CD4-positive, alpha-beta T cell (primary cell): ENCODE measurements at regions not wholly inside any gene's neighbourhood (a gene's known extent, or its start where the extent isn't known, plus 50 kb on each side); places are given as distances from the start of the nearest gene placed in this dataset.

ENCODE experiments used
- ATAC-seq: fragments of 200-7000 bp; cut with Tn5 transposase; one replicate; pipeline ENCODE4 v1.10.0; 2022; ENCODE audit warnings: mild to moderate bottlenecking; ENCODE audit not compliant: poor library complexity
- CTCF ChIA-PET: fragments of 350-600 bp; sonication (Branson Sonifier 250); formaldehyde crosslinking; loops from one replicate; lab custom pipeline; 2021; ENCODE audit warnings: antibody characterized with exemption, inconsistent platforms; lab: Charles Lee
- POLR2A ChIA-PET: fragments of 350-600 bp; sonication (Branson Sonifier 250); formaldehyde crosslinking; loops from one replicate; lab custom pipeline; 2021; ENCODE audit warnings: antibody characterized with exemption, inconsistent platforms; lab: Charles Lee
- DNase-seq, 14 experiments: peaks; one replicate each; pipeline ENCODE4 v3.0.0-alpha.2; 2013 to 2020; ENCODE audit warnings: mixed read lengths in 2 of 14
- H3K27ac ChIP-seq, 2 donors: one replicate each; pipeline versions ENCODE4 v1.5.1 to v1.7.0; 2013; ENCODE audit warnings: low read length in 2 of 2, low read depth in 1 of 2, mild to moderate bottlenecking in 1 of 2
- H3K27me3 ChIP-seq, 2 experiments: 1 replicate in 1 of 2; 2 replicates in 1 of 2; pipeline versions ENCODE4 v1.6.1 to v1.7.0; 2013; ENCODE audit warnings: low read length in 2 of 2, control low read depth in 1 of 2, mild to moderate bottlenecking in 1 of 2, moderate library complexity in 1 of 2; ENCODE audit not compliant: insufficient read depth in 2 of 2, control insufficient read depth in 1 of 2
- H3K36me3 ChIP-seq: one replicate; pipeline ENCODE4 v1.6.1; 2013; ENCODE audit warnings: low read length, control low read depth; ENCODE audit not compliant: insufficient read depth
- H3K4me1 ChIP-seq: one replicate; pipeline ENCODE4 v1.6.1; 2013; ENCODE audit warnings: low read length, control low read depth; ENCODE audit not compliant: insufficient read depth
- H3K4me3 ChIP-seq: one replicate; pipeline ENCODE4 v1.5.1; 2013; ENCODE audit warnings: mild to moderate bottlenecking, low read length, moderate library complexity
- H3K9me3 ChIP-seq, 2 experiments: 1 replicate in 1 of 2; 2 replicates in 1 of 2; pipeline versions ENCODE4 v1.6.1 to v1.7.0; 2013; ENCODE audit warnings: low read length in 2 of 2, mild to moderate bottlenecking in 2 of 2, control low read depth in 1 of 2, moderate library complexity in 1 of 2; ENCODE audit not compliant: control insufficient read depth in 1 of 2, insufficient read depth in 1 of 2
- H3K27ac Mint-ChIP-seq: one replicate; pipeline ENCODE4 v1.8.0; 2020; ENCODE audit warnings: mixed read lengths
- H3K27me3 Mint-ChIP-seq: one replicate; pipeline ENCODE4 v1.8.0; 2021; ENCODE audit warnings: mixed read lengths
- H3K36me3 Mint-ChIP-seq: one replicate; pipeline ENCODE4 v1.8.0; 2021; ENCODE audit warnings: low read depth, mixed read lengths
- H3K4me1 Mint-ChIP-seq: one replicate; pipeline ENCODE4 v1.8.0; 2021; ENCODE audit warnings: low read depth, mixed read lengths
- H3K4me3 Mint-ChIP-seq: one replicate; pipeline ENCODE4 v1.8.0; 2020; ENCODE audit warnings: mild to moderate bottlenecking, mixed read lengths
- H3K9me3 Mint-ChIP-seq: one replicate; pipeline ENCODE4 v1.8.0; 2020; ENCODE audit warnings: mixed read lengths
- intact Hi-C, 2 experiments: fragments of 100-400 bp; cut with DNase I in 1 of 2; cut with micrococcal nuclease in 1 of 2; formaldehyde crosslinking; loops; one replicate each; pipeline versions ENCODE4 v1.15.1 to v1.9.0; 2023 to 2025; cut with DNase I, micrococcal nuclease
- TF ChIP-seq, protein P1 (sequence below): fragments of 200-600 bp; IDR thresholded peaks from one replicate; pipeline ENCODE4 v1.8.0; 2022; ENCODE audit warnings: antibody characterized with exemption, mild to moderate bottlenecking

DNA sequence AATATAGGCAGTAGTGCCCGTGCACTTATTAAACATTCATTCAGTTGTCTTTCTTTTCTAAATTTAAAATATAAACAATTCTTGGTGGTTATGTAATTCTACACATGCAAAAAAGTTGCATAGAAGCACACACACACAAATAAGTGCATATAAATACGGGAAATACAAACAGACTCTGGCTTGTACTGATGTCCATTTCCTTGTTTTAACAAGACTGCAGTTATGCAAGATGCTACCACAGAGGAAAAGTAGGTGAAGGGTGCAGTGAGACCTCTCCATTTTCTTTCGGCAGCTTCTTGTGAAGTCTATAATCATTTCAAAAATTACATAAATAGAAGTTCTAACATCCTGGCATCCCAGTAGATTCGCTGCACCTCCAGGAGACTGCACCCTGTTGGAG, 130.6 kb upstream of the BCL6 start:
- no peaks in the 10 kb centered on the region for H3K4me1 Mint-ChIP-seq

GRCh38 chr3:187878772-187879518, 133.7 kb upstream of the BCL6 start:
- H3K9me3 ChIP-seq = no peaks in the 10 kb centered on the region
- H3K27ac ChIP-seq = no peak overlapping the region
- no peak overlapping the region for H3K4me3 ChIP-seq
- TF ChIP-seq, protein P1, sequence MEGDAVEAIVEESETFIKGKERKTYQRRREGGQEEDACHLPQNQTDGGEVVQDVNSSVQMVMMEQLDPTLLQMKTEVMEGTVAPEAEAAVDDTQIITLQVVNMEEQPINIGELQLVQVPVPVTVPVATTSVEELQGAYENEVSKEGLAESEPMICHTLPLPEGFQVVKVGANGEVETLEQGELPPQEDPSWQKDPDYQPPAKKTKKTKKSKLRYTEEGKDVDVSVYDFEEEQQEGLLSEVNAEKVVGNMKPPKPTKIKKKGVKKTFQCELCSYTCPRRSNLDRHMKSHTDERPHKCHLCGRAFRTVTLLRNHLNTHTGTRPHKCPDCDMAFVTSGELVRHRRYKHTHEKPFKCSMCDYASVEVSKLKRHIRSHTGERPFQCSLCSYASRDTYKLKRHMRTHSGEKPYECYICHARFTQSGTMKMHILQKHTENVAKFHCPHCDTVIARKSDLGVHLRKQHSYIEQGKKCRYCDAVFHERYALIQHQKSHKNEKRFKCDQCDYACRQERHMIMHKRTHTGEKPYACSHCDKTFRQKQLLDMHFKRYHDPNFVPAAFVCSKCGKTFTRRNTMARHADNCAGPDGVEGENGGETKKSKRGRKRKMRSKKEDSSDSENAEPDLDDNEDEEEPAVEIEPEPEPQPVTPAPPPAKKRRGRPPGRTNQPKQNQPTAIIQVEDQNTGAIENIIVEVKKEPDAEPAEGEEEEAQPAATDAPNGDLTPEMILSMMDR = no peak
- ATAC-seq (no peak), DNase-seq (no peak)
- Mint-ChIP-seq H3K9me3 (no peaks in the 10 kb centered on the region), H3K4me3 (no peak overlapping the region), H3K27me3 (no peaks in the 10 kb centered on the region), H3K4me1 (no peaks in the 10 kb centered on the region), H3K36me3 (no peaks in the 10 kb centered on the region), H3K27ac (no peak overlapping the region)
- no peaks in the 10 kb centered on the region for H3K36me3 ChIP-seq
- no peaks in the 10 kb centered on the region for H3K27me3 ChIP-seq
- ChIA-PET POLR2A (no interaction called here), CTCF (no interaction called here)
- intact Hi-C loops = no loop called here
- H3K4me1 ChIP-seq = no peaks in the 10 kb centered on the region

More for the DNA sequence above, 130.6 kb upstream of the BCL6 start:
- DNase-seq = no peak
- Mint-ChIP-seq H3K9me3 (no peaks in the 10 kb centered on the region), H3K4me3 (no peak overlapping the region), H3K27me3 (no peaks in the 10 kb centered on the region), H3K36me3 (no peaks in the 10 kb centered on the region), H3K27ac (no peak overlapping the region)
- ChIA-PET POLR2A (no interaction called here), CTCF (interaction anchor here (1.0 kb wide), 1 partner anchor 136 kb away, joined by 3 read pairs; no protein-coding TSS in a partner anchor)
- intact Hi-C loops = no loop called here
- no peak for ATAC-seq
- H3K4me3 ChIP-seq = no peak overlapping the region
- no peaks in the 10 kb centered on the region for H3K4me1 ChIP-seq
- TF ChIP-seq, protein P1 = no peak
- H3K27me3 ChIP-seq = no peaks in the 10 kb centered on the region
- H3K9me3 ChIP-seq = no peaks in the 10 kb centered on the region
- no peaks in the 10 kb centered on the region for H3K36me3 ChIP-seq
- no peak overlapping the region for H3K27ac ChIP-seq

DNA sequence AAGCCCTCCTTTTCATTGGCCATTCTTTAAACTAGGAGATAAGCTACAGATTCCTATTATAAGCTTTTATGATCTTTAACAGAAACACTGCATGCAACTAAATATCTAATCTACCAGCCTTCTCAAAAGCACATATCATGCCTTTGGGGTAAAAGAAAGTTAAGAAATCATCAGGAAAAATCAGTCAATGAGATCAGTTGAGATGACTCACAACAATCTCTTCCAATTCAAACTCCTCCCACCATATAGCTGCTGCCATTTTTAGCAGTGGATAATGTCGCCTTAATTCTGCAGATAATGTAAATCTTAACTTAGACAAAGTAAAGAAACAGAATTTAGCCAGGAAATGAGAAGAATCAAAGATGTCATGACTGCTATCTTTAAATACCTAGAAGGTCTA, 135.2 kb upstream of the BCL6 start:
- H3K4me1 ChIP-seq = no peaks in the 10 kb centered on the region
- ATAC-seq = no peak
- H3K27ac Mint-ChIP-seq = no peak overlapping the region
- no peaks in the 10 kb centered on the region for H3K36me3 Mint-ChIP-seq
- ChIA-PET POLR2A (interaction anchor here (0.8 kb wide), 1 partner anchor 64 kb away, joined by 3 read pairs; no protein-coding TSS in a partner anchor), CTCF (no interaction called here)
- no peaks in the 10 kb centered on the region for H3K4me1 Mint-ChIP-seq
- no peaks in the 10 kb centered on the region for H3K36me3 ChIP-seq
- H3K27me3 Mint-ChIP-seq = no peaks in the 10 kb centered on the region
- H3K4me3 ChIP-seq = no peak overlapping the region
- H3K27me3 ChIP-seq = no peaks in the 10 kb centered on the region
- TF ChIP-seq, protein P1 = no peak
- H3K9me3 ChIP-seq = no peaks in the 10 kb centered on the region
- H3K27ac ChIP-seq = no peak overlapping the region
- H3K9me3 Mint-ChIP-seq = no peaks in the 10 kb centered on the region
- no peak for DNase-seq
- no peak overlapping the region for H3K4me3 Mint-ChIP-seq
- intact Hi-C loops = no loop called here
